ENCODE measurements at regions not wholly inside any gene's neighbourhood (a gene's known extent, or its start where the extent isn't known, plus 50 kb on each side); places are given as distances from the start of the nearest gene placed in this dataset.

GRCh38 chr10:60728056-60728455, 50.2 kb upstream of the CDK1 start:
- intact Hi-C loops (cut with DNase I), result no loop called here
- ATAC-seq, result no peak
- no peak for DNase-seq (ENCODE audit: low spot score)

- intact Hi-C loops (cut with DNase I), result no loop called here
- ATAC-seq (no peak), DNase-seq (ENCODE audit: low spot score) (no peak)
Measured at GRCh38 chr10:60726257-60726656, 52.0 kb upstream of the CDK1 start.

- ATAC-seq, result no peak
- no peak for DNase-seq (ENCODE audit: low spot score)
- intact Hi-C loops (cut with DNase I), result no loop called here
Measured at GRCh38 chr10:60722623-60723022, 55.7 kb upstream of the CDK1 start.

GRCh38 chr10:60719721-60720120, 58.6 kb upstream of the CDK1 start:
- intact Hi-C loops (cut with DNase I), result no loop called here
- no peak for ATAC-seq
- no peak for DNase-seq (ENCODE audit: low spot score)

- ATAC-seq (no peak), DNase-seq (ENCODE audit: low spot score) (no peak)
- intact Hi-C loops (cut with DNase I), result no loop called here
Measured at GRCh38 chr10:60718886-60719285, 59.4 kb upstream of the CDK1 start.

GRCh38 chr10:60717852-60718251, 60.4 kb upstream of the CDK1 start:
- ATAC-seq (no peak), DNase-seq (ENCODE audit: low spot score) (no peak)
- intact Hi-C loops (cut with DNase I), result no loop called here

- ATAC-seq (no peak), DNase-seq (ENCODE audit: low spot score) (no peak)
- intact Hi-C loops (cut with DNase I), result no loop called here
Measured at GRCh38 chr10:60714233-60714632, 64.0 kb upstream of the CDK1 start.

- intact Hi-C loops (cut with DNase I), result no loop called here
- no peak for ATAC-seq
- DNase-seq (ENCODE audit: low spot score), result no peak
Measured at GRCh38 chr10:60711496-60711895, 66.8 kb upstream of the CDK1 start.

GRCh38 chr10:60710041-60710440, 68.2 kb upstream of the CDK1 start:
- intact Hi-C loops (cut with DNase I), result no loop called here
- DNase-seq (ENCODE audit: low spot score) (no peak), ATAC-seq (no peak)

- DNase-seq (ENCODE audit: low spot score) (no peak), ATAC-seq (no peak)
- intact Hi-C loops (cut with DNase I), result no loop called here
Measured at GRCh38 chr10:60708666-60709065, 69.6 kb upstream of the CDK1 start.

- intact Hi-C loops (cut with DNase I), result no loop called here
- no peak for ATAC-seq
- DNase-seq (ENCODE audit: low spot score), result no peak
Measured at GRCh38 chr10:60707841-60708240, 70.4 kb upstream of the CDK1 start.

GRCh38 chr10:60706146-60706545, 72.1 kb upstream of the CDK1 start:
- no peak for DNase-seq (ENCODE audit: low spot score)
- no peak for ATAC-seq
- intact Hi-C loops (cut with DNase I), result no loop called here

GRCh38 chr10:60705376-60705775, 72.9 kb upstream of the CDK1 start:
- DNase-seq (ENCODE audit: low spot score) (no peak), ATAC-seq (no peak)
- intact Hi-C loops (cut with DNase I), result no loop called here

GRCh38 chr10:60704471-60704870, 73.8 kb upstream of the CDK1 start:
- DNase-seq (ENCODE audit: low spot score), result no peak
- no peak for ATAC-seq
- intact Hi-C loops (cut with DNase I), result loop anchor here (5.0 kb wide), 1 partner anchor 1832 kb away; no protein-coding TSS in a partner anchor

GRCh38 chr10:60703266-60704041, 74.8 kb upstream of the CDK1 start:
- DNase-seq (ENCODE audit: low spot score), result no peak
- no peak for ATAC-seq
- intact Hi-C loops (cut with DNase I), result loop anchor here (5.0 kb wide), 1 partner anchor 1831 kb away; no protein-coding TSS in a partner anchor

- intact Hi-C loops (cut with DNase I), result no loop called here
- DNase-seq (ENCODE audit: low spot score), result no peak
- ATAC-seq, result no peak
Measured at GRCh38 chr10:60687679-60688078, 90.6 kb upstream of the CDK1 start.

GRCh38 chr10:60684091-60684490, 94.2 kb upstream of the CDK1 start:
- DNase-seq (ENCODE audit: low spot score) (no peak), ATAC-seq (no peak)
- intact Hi-C loops (cut with DNase I), result no loop called here

- intact Hi-C loops (cut with DNase I), result no loop called here
- DNase-seq (ENCODE audit: low spot score) (no peak), ATAC-seq (no peak)
Measured at GRCh38 chr10:60681103-60681502, 97.2 kb upstream of the CDK1 start.

- ATAC-seq, result no peak
- DNase-seq (ENCODE audit: low spot score), result no peak
- intact Hi-C loops (cut with DNase I), result no loop called here
Measured at GRCh38 chr10:60679388-60679990, 98.8 kb upstream of the CDK1 start.

GRCh38 chr10:60678978-60679377, 99.3 kb upstream of the CDK1 start:
- ATAC-seq, result no peak
- no peak for DNase-seq (ENCODE audit: low spot score)
- intact Hi-C loops (cut with DNase I), result no loop called here
